ENCODE measurements at regions not wholly inside any gene's neighbourhood (a gene's known extent, or its start where the extent isn't known, plus 50 kb on each side); places are given as distances from the start of the nearest gene placed in this dataset.

DNA sequence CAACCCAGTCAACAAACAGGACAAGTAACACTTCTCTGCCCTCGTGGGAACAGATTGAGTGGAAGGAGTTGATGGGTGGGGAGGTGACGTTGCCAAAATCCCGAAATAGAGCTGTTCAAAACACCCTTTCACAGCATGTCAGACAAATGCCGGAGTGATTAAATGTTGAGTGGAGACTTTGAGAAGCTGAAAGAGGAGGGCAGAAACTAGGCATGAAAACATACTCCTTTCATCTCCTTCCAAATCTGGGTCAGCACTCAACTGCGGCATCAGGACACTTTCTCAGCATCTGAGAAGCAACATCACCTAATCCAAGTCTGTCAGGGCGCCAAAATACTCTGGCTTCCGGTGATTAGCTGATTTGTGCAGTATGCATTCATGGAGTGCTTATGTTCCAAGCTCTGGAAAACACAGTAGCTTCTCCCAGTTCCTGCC lies 51.5 kb upstream of the MRI1 start:
- intact Hi-C loops (cut with micrococcal nuclease), result no loop called here
- ATAC-seq (ENCODE audit: low read depth) (no peak), DNase-seq (no peak)
- Mint-ChIP-seq H3K9me3 (no peaks in the 10 kb centered on the region), H3K27ac (no peak overlapping the region), H3K4me3 (no peak overlapping the region), H3K36me3 (ENCODE audit: low read depth) (no peaks in the 10 kb centered on the region), H3K4me1 (no peaks in the 10 kb centered on the region), H3K27me3 (peaks cover 13% of the 10 kb centered on the region)
- ChIA-PET POLR2A (no interaction called here), CTCF (interaction anchor here (1.3 kb wide), 1 partner anchor 9 kb away, joined by 4 read pairs; no protein-coding TSS in a partner anchor)
- TF ChIP-seq, protein P1, sequence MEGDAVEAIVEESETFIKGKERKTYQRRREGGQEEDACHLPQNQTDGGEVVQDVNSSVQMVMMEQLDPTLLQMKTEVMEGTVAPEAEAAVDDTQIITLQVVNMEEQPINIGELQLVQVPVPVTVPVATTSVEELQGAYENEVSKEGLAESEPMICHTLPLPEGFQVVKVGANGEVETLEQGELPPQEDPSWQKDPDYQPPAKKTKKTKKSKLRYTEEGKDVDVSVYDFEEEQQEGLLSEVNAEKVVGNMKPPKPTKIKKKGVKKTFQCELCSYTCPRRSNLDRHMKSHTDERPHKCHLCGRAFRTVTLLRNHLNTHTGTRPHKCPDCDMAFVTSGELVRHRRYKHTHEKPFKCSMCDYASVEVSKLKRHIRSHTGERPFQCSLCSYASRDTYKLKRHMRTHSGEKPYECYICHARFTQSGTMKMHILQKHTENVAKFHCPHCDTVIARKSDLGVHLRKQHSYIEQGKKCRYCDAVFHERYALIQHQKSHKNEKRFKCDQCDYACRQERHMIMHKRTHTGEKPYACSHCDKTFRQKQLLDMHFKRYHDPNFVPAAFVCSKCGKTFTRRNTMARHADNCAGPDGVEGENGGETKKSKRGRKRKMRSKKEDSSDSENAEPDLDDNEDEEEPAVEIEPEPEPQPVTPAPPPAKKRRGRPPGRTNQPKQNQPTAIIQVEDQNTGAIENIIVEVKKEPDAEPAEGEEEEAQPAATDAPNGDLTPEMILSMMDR (IDR thresholded peaks at IDR 0.05), result no peak

DNA sequence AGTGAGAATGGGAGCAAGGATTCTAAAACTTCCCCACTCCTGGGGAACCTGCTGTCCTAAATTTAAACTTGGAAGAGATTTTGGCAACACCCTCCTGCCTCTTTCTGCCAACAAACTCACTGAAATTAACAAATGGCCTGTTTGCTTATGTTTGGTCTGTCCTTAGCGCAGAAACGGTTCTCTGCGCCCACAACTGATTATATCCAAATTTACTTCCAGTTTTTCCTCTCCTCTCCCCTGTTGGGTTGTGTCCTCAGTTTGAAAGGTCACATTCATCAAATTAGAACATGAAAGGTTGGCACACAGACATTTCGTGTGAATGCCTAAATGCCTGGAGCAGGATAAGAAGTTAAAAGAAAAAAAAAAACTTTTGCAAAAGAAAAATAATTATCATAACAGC lies 56.4 kb upstream of the MRI1 start:
- Mint-ChIP-seq H3K36me3 (ENCODE audit: low read depth) (no peaks in the 10 kb centered on the region), H3K27ac (no peak overlapping the region), H3K4me1 (no peaks in the 10 kb centered on the region), H3K4me3 (no peak overlapping the region), H3K27me3 (peaks cover 17% of the 10 kb centered on the region), H3K9me3 (peaks cover 9% of the 10 kb centered on the region)
- DNase-seq (no peak), ATAC-seq (ENCODE audit: low read depth) (no peak)
- POLR2A ChIA-PET, result no interaction called here
- CTCF ChIA-PET, result no interaction called here
- TF ChIP-seq, protein P1 (IDR thresholded peaks at IDR 0.05), result no peak
- intact Hi-C loops (cut with micrococcal nuclease), result no loop called here

DNA sequence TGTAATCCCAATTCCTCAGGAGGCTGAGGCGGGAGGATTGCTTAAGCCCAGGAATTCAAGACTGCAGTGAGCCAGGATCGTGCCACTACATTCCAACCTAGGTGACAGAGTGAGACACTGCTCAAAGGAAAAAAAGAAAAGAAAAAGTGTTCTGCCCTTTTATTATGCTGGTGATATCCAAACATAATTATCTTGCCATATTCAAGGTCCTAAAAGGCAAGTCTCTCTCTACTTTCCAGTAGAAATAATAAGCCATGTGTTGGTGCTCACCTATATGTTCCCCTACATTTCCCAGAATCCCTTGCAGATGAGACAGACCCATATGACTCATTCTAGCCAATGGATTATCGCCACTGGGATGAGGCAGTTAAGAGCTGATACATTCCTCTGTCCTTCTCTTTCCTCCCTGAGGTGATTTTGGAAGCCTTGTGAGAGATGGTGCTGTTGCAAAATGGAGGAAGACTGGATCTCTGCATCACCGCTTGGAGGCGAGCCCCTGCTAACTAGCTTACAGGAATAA lies 58.3 kb upstream of the MRI1 start:
- Mint-ChIP-seq H3K4me1 (no peaks in the 10 kb centered on the region), H3K27me3 (peaks cover 19% of the 10 kb centered on the region), H3K4me3 (no peak overlapping the region), H3K36me3 (ENCODE audit: low read depth) (no peaks in the 10 kb centered on the region), H3K9me3 (peaks cover 14% of the 10 kb centered on the region), H3K27ac (no peak overlapping the region)
- ChIA-PET POLR2A (no interaction called here), CTCF (interaction anchor here (1.4 kb wide), 1 partner anchor 117 kb away, joined by 3 read pairs; no protein-coding TSS in a partner anchor)
- DNase-seq (no peak), ATAC-seq (ENCODE audit: low read depth) (no peak)
- intact Hi-C loops (cut with micrococcal nuclease), result no loop called here
- TF ChIP-seq, protein P1 (IDR thresholded peaks at IDR 0.05), result no peak

DNA sequence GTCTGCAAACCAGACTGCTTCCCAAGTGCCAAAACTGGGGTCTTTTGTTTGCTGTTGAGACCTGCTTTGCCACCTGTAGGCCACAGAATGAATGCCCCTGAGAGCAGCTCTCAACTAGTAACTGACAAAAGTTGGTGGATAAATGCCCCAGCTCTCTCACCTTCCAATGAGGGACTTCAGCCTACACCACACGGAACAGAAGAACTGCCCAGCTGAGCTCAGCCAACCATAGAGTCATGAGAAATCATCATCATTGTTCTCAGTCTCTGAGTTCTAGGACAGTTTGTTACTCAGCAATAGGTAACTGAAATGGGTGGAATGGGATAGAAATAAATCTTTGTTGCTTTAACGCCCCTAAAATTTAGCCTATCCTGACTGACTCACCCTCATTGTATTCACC lies 59.1 kb upstream of the MRI1 start:
- intact Hi-C loops (cut with micrococcal nuclease), result no loop called here
- Mint-ChIP-seq H3K4me3 (no peak overlapping the region), H3K27me3 (peaks cover 18% of the 10 kb centered on the region), H3K9me3 (peaks cover 14% of the 10 kb centered on the region), H3K4me1 (no peaks in the 10 kb centered on the region), H3K36me3 (ENCODE audit: low read depth) (no peaks in the 10 kb centered on the region), H3K27ac (no peak overlapping the region)
- DNase-seq (no peak), ATAC-seq (ENCODE audit: low read depth) (no peak)
- CTCF ChIA-PET, result no interaction called here
- TF ChIP-seq, protein P1 (IDR thresholded peaks at IDR 0.05), result no peak
- POLR2A ChIA-PET, result no interaction called here

DNA sequence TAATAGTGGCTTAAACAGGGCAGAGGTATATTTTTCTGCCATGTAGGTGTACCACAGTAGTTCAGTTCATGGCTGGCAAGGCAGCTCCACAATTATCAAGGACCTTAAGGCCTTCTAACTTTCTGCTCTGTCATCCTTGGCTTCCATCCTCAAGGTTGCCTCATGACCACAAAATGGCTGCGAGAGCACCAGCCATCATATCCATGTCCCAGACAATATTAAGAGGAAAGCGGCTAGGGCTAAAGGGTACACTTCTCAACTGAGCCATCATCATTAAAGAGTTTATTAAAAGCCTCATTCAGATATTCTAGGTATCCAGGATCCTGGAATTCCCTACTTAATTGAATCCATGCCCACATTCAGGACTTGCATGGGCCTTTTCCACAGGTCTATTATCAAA lies 62.7 kb upstream of the MRI1 start:
- no peaks in the 10 kb centered on the region for H3K4me1 Mint-ChIP-seq
- ATAC-seq (ENCODE audit: low read depth) (no peak), DNase-seq (no peak)
- H3K9me3 Mint-ChIP-seq, result peaks cover 14% of the 10 kb centered on the region
- ChIA-PET POLR2A (no interaction called here), CTCF (no interaction called here)
- no peaks in the 10 kb centered on the region for H3K36me3 Mint-ChIP-seq (ENCODE audit: low read depth)
- intact Hi-C loops (cut with micrococcal nuclease), result no loop called here
- H3K4me3 Mint-ChIP-seq, result no peak overlapping the region
- no peak overlapping the region for H3K27ac Mint-ChIP-seq
- TF ChIP-seq, protein P1 (IDR thresholded peaks at IDR 0.05), result no peak
- H3K27me3 Mint-ChIP-seq, result peaks cover 22% of the 10 kb centered on the region

All from activated B cell treated with CpG ODN at 0.5 μM for 24 hours (primary cell).